ENCODE measurements at regions not wholly inside any gene's neighbourhood (a gene's known extent, or its start where the extent isn't known, plus 50 kb on each side); places are given as distances from the start of the nearest gene placed in this dataset.

- Histone ChIP-seq H3K4me3 (no peak overlapping the region), H3K36me3 (no peaks in the 10 kb centered on the region), H3K4me1 (no peaks in the 10 kb centered on the region), H3K27ac (no peak overlapping the region), H3K9me3 (peaks cover 0 to under 1% (median 0%) of the 10 kb centered on the region in 4 donors), H3K27me3 (no peaks in the 10 kb centered on the region)
- TF ChIP-seq CTCF (IDR thresholded peaks at IDR 0.05) (no peak), EP300 (IDR thresholded peaks at IDR 0.05) (no peak), POLR2AphosphoS5 (IDR thresholded peaks at IDR 0.05) (no peak), POLR2A (IDR thresholded peaks at IDR 0.05) (no peak)
- intact Hi-C loops (cut with DNase I; ENCODE audit: low total_unique reads): no loop called here
- no peak for DNase-seq
Observed at GRCh38 chr9:78903581-78903980, 606.7 kb downstream of the PSAT1 start.

GRCh38 chr9:78904686-78905085, 607.8 kb downstream of the PSAT1 start:
- intact Hi-C loops (cut with DNase I; ENCODE audit: low total_unique reads): no loop called here

GRCh38 chr9:78905387-78905786, 608.5 kb downstream of the PSAT1 start:
- DNase-seq: no peak
- Histone ChIP-seq H3K27me3 (no peaks in the 10 kb centered on the region), H3K36me3 (no peaks in the 10 kb centered on the region), H3K9me3 (peaks cover 0 to 6% (median 2%) of the 10 kb centered on the region in 4 donors), H3K4me1 (no peaks in the 10 kb centered on the region), H3K4me3 (no peak overlapping the region), H3K27ac (no peak overlapping the region)
- 71 to 87% (median 74%) methylated on average over 1 of the region's 1 CpG for WGBS, 5 donors
- no peak for TF ChIP-seq EP300 (IDR thresholded peaks at IDR 0.05)
- TF ChIP-seq CTCF (IDR thresholded peaks at IDR 0.05): no peak
- TF ChIP-seq POLR2AphosphoS5 (IDR thresholded peaks at IDR 0.05): no peak
- TF ChIP-seq POLR2A (IDR thresholded peaks at IDR 0.05): no peak
- intact Hi-C loops (cut with DNase I; ENCODE audit: low total_unique reads): no loop called here

More at GRCh38 chr9:78904686-78905085, 607.8 kb downstream of the PSAT1 start:
- Histone ChIP-seq H3K27ac (no peak overlapping the region), H3K4me1 (no peaks in the 10 kb centered on the region), H3K9me3 (peaks cover 0 to 6% (median 2%) of the 10 kb centered on the region in 4 donors), H3K36me3 (no peaks in the 10 kb centered on the region), H3K4me3 (no peak overlapping the region), H3K27me3 (no peaks in the 10 kb centered on the region)
- TF ChIP-seq POLR2A (IDR thresholded peaks at IDR 0.05) (no peak), CTCF (IDR thresholded peaks at IDR 0.05) (no peak), EP300 (IDR thresholded peaks at IDR 0.05) (no peak), POLR2AphosphoS5 (IDR thresholded peaks at IDR 0.05) (no peak)
- no peak for DNase-seq

GRCh38 chr9:78905986-78906755, 609.2 kb downstream of the PSAT1 start:
- intact Hi-C loops (cut with DNase I; ENCODE audit: low total_unique reads): no loop called here
- H3K27ac ChIP-seq: no peak overlapping the region
- WGBS, 5 donors: 60 to 70% (median 64%) methylated on average over 5 of the region's 5 CpGs
- peaks cover 0 to 6% (median 2%) of the 10 kb centered on the region in 4 donors for H3K9me3 ChIP-seq
- H3K4me1 ChIP-seq: no peaks in the 10 kb centered on the region
- DNase-seq: no peak
- no peaks in the 10 kb centered on the region for H3K27me3 ChIP-seq
- H3K36me3 ChIP-seq: no peaks in the 10 kb centered on the region
- H3K4me3 ChIP-seq: no peak overlapping the region
- TF ChIP-seq CTCF (IDR thresholded peaks at IDR 0.05): no peak
- TF ChIP-seq POLR2AphosphoS5 (IDR thresholded peaks at IDR 0.05): no peak
- no peak for TF ChIP-seq EP300 (IDR thresholded peaks at IDR 0.05)

Data from stomach (tissue), 8 donors.